CD4-positive, alpha-beta T cell (primary cell): ENCODE measurements at regions not wholly inside any gene's neighbourhood (a gene's known extent, or its start where the extent isn't known, plus 50 kb on each side); places are given as distances from the start of the nearest gene placed in this dataset.
A peak's percentile ranks its signal among the peaks of the same experiment; 100 is the strongest.

Source experiments
- ATAC-seq: fragments of 200-7000 bp; cut with Tn5 transposase; one replicate; pipeline ENCODE4 v1.10.0; 2022; ENCODE audit warnings: mild to moderate bottlenecking; ENCODE audit not compliant: poor library complexity
- CTCF ChIA-PET: fragments of 350-600 bp; sonication (Branson Sonifier 250); formaldehyde crosslinking; loops from one replicate; lab custom pipeline; 2021; ENCODE audit warnings: antibody characterized with exemption, inconsistent platforms; lab: Charles Lee
- POLR2A ChIA-PET: fragments of 350-600 bp; sonication (Branson Sonifier 250); formaldehyde crosslinking; loops from one replicate; lab custom pipeline; 2021; ENCODE audit warnings: antibody characterized with exemption, inconsistent platforms; lab: Charles Lee
- DNase-seq, 14 experiments: peaks; one replicate each; pipeline ENCODE4 v3.0.0-alpha.2; 2013 to 2020; ENCODE audit warnings: mixed read lengths in 2 of 14
- H3K27ac ChIP-seq, 2 donors: one replicate each; pipeline versions ENCODE4 v1.5.1 to v1.7.0; 2013; ENCODE audit warnings: low read length in 2 of 2, low read depth in 1 of 2, mild to moderate bottlenecking in 1 of 2
- H3K27me3 ChIP-seq, 2 experiments: 1 replicate in 1 of 2; 2 replicates in 1 of 2; pipeline versions ENCODE4 v1.6.1 to v1.7.0; 2013; ENCODE audit warnings: low read length in 2 of 2, control low read depth in 1 of 2, mild to moderate bottlenecking in 1 of 2, moderate library complexity in 1 of 2; ENCODE audit not compliant: insufficient read depth in 2 of 2, control insufficient read depth in 1 of 2
- H3K36me3 ChIP-seq: one replicate; pipeline ENCODE4 v1.6.1; 2013; ENCODE audit warnings: low read length, control low read depth; ENCODE audit not compliant: insufficient read depth
- H3K4me1 ChIP-seq: one replicate; pipeline ENCODE4 v1.6.1; 2013; ENCODE audit warnings: low read length, control low read depth; ENCODE audit not compliant: insufficient read depth
- H3K4me3 ChIP-seq: one replicate; pipeline ENCODE4 v1.5.1; 2013; ENCODE audit warnings: mild to moderate bottlenecking, low read length, moderate library complexity
- H3K9me3 ChIP-seq, 2 experiments: 1 replicate in 1 of 2; 2 replicates in 1 of 2; pipeline versions ENCODE4 v1.6.1 to v1.7.0; 2013; ENCODE audit warnings: low read length in 2 of 2, mild to moderate bottlenecking in 2 of 2, control low read depth in 1 of 2, moderate library complexity in 1 of 2; ENCODE audit not compliant: control insufficient read depth in 1 of 2, insufficient read depth in 1 of 2
- H3K27ac Mint-ChIP-seq: one replicate; pipeline ENCODE4 v1.8.0; 2020; ENCODE audit warnings: mixed read lengths
- H3K27me3 Mint-ChIP-seq: one replicate; pipeline ENCODE4 v1.8.0; 2021; ENCODE audit warnings: mixed read lengths
- H3K36me3 Mint-ChIP-seq: one replicate; pipeline ENCODE4 v1.8.0; 2021; ENCODE audit warnings: low read depth, mixed read lengths
- H3K4me1 Mint-ChIP-seq: one replicate; pipeline ENCODE4 v1.8.0; 2021; ENCODE audit warnings: low read depth, mixed read lengths
- H3K4me3 Mint-ChIP-seq: one replicate; pipeline ENCODE4 v1.8.0; 2020; ENCODE audit warnings: mild to moderate bottlenecking, mixed read lengths
- H3K9me3 Mint-ChIP-seq: one replicate; pipeline ENCODE4 v1.8.0; 2020; ENCODE audit warnings: mixed read lengths
- CTCF ChIP-seq: fragments of 200-600 bp; IDR thresholded peaks from one replicate; pipeline ENCODE4 v1.8.0; 2022; ENCODE audit warnings: antibody characterized with exemption, mild to moderate bottlenecking
- intact Hi-C, 2 experiments: fragments of 100-400 bp; cut with DNase I in 1 of 2; cut with micrococcal nuclease in 1 of 2; formaldehyde crosslinking; loops; one replicate each; pipeline versions ENCODE4 v1.15.1 to v1.9.0; 2023 to 2025; cut with DNase I, micrococcal nuclease

GRCh38 chr2:142180820-142181533, 50.2 kb upstream of the LRP1B start:
- DNase-seq (peak in 1 of 14 experiments; percentile 3), ATAC-seq (no peak)
- Mint-ChIP-seq H3K27me3 (no peaks in the 10 kb centered on the region), H3K4me1 (no peaks in the 10 kb centered on the region), H3K36me3 (no peaks in the 10 kb centered on the region), H3K4me3 (no peak overlapping the region), H3K9me3 (no peaks in the 10 kb centered on the region), H3K27ac (no peak overlapping the region)
- CTCF ChIA-PET: no interaction called here
- POLR2A ChIA-PET: no interaction called here
- intact Hi-C loops: no loop called here
- no peaks in the 10 kb centered on the region for H3K36me3 ChIP-seq
- peaks cover 0 to 14% of the 10 kb centered on the region in 2 experiments for H3K9me3 ChIP-seq
- H3K4me3 ChIP-seq: no peak overlapping the region
- no peak overlapping the region for H3K27ac ChIP-seq
- H3K27me3 ChIP-seq: no peaks in the 10 kb centered on the region
- no peak for TF ChIP-seq CTCF
- H3K4me1 ChIP-seq: no peaks in the 10 kb centered on the region
